NCI-H128 (cell line): ENCODE measurements at regions not wholly inside any gene's neighbourhood (a gene's known extent, or its start where the extent isn't known, plus 50 kb on each side); places are given as distances from the start of the nearest gene placed in this dataset.

ENCODE experiments used
- DNase-seq: peaks from one replicate; lab custom pipeline; 2025; ENCODE audit not compliant: unreplicated experiment; lab: John Stamatoyannopoulos, UW

GRCh38 chr17:79374087-79374689 is 236.7 kb downstream of the RBFOX3 start:
- DNase-seq = no peak

GRCh38 chr17:79372470-79373238 is 238.2 kb downstream of the RBFOX3 start:
- DNase-seq = no peak

GRCh38 chr17:79371984-79372383 is 238.9 kb downstream of the RBFOX3 start:
- no peak for DNase-seq

- DNase-seq = no peak
Observed at GRCh38 chr17:79370594-79370993, 240.3 kb downstream of the RBFOX3 start.

GRCh38 chr17:79370126-79370525 is 240.7 kb downstream of the RBFOX3 start:
- no peak for DNase-seq

GRCh38 chr17:79369532-79369931 is 241.3 kb downstream of the RBFOX3 start:
- no peak for DNase-seq

- DNase-seq = no peak
Observed at GRCh38 chr17:79369001-79369400, 241.8 kb downstream of the RBFOX3 start.

- DNase-seq = no peak
Observed at GRCh38 chr17:79368521-79368920, 242.3 kb downstream of the RBFOX3 start.

- DNase-seq = no peak
Observed at GRCh38 chr17:79366988-79367571, 243.8 kb downstream of the RBFOX3 start.

GRCh38 chr17:79365836-79366770 is 244.7 kb downstream of the RBFOX3 start:
- DNase-seq = no peak

GRCh38 chr17:79365351-79365750 is 245.5 kb downstream of the RBFOX3 start:
- no peak for DNase-seq

GRCh38 chr17:79364315-79365094 is 246.3 kb downstream of the RBFOX3 start:
- no peak for DNase-seq

GRCh38 chr17:79363552-79364275 is 247.1 kb downstream of the RBFOX3 start:
- no peak for DNase-seq

GRCh38 chr17:79362772-79363305 is 248.0 kb downstream of the RBFOX3 start:
- DNase-seq = no peak

- DNase-seq = no peak
Observed at GRCh38 chr17:79361873-79362771, 248.7 kb downstream of the RBFOX3 start.

- DNase-seq = no peak
Observed at GRCh38 chr17:79361221-79361734, 249.6 kb downstream of the RBFOX3 start.

- DNase-seq = no peak
Observed at GRCh38 chr17:79360196-79360595, 250.7 kb downstream of the RBFOX3 start.

GRCh38 chr17:79356839-79357447 is 253.9 kb downstream of the RBFOX3 start:
- no peak for DNase-seq
